Mucosa of descending colon (tissue), 3 donors: ENCODE measurements at regions not wholly inside any gene's neighbourhood (a gene's known extent, or its start where the extent isn't known, plus 50 kb on each side); places are given as distances from the start of the nearest gene placed in this dataset.

Experiments
- ATAC-seq: fragments of 200-7000 bp; cut with Tn5 transposase; one replicate; pipeline ENCODE4 v1.9.1; 2020; ENCODE audit warnings: mild to moderate bottlenecking, moderate library complexity
- DNase-seq, 3 donors: peaks; one replicate each; pipeline ENCODE4 v3.0.0-alpha.2; 2020
- H3K36me3 ChIP-seq: fragments of 200-600 bp; one replicate; pipeline ENCODE4 v1.8.0; 2021; ENCODE audit warnings: low read depth, mild to moderate bottlenecking
- H3K4me1 ChIP-seq: fragments of 200-600 bp; one replicate; pipeline ENCODE4 v1.8.0; 2021; ENCODE audit warnings: low read depth, mild to moderate bottlenecking
- H3K4me3 ChIP-seq: fragments of 200-600 bp; one replicate; pipeline ENCODE4 v1.8.0; 2021; ENCODE audit warnings: mild to moderate bottlenecking
- H3K9me3 ChIP-seq: fragments of 200-600 bp; one replicate; pipeline ENCODE4 v1.8.0; 2021; ENCODE audit warnings: mild to moderate bottlenecking
- CTCF ChIP-seq: fragments of 200-600 bp; IDR thresholded peaks from one replicate; pipeline ENCODE4 v1.8.0; 2022; ENCODE audit warnings: antibody characterized with exemption, mild to moderate bottlenecking
- intact Hi-C, 2 donors: fragments of 100-400 bp; cut with DNase I in 1 of 2; cut with micrococcal nuclease in 1 of 2; formaldehyde crosslinking; loops; one replicate each; pipeline versions ENCODE4 v1.11.0 to v1.11.1; 2022; cut with DNase I, micrococcal nuclease
- donor health status: DM: no; HTN: no; CAD: no; lungs with moderate emphysema.
- donor health status: DM: no; HTN: no; CAD: no.
- donor health status: DM: no; HTN: yes; CAD: no.

GRCh38 chr4:129970801-129971200 is 874.8 kb downstream of the C4orf33 start:
- no peaks in the 10 kb centered on the region for H3K4me1 ChIP-seq
- no peak for TF ChIP-seq CTCF
- H3K4me3 ChIP-seq, result no peak overlapping the region
- H3K9me3 ChIP-seq, result no peaks in the 10 kb centered on the region
- no peak for DNase-seq
- H3K36me3 ChIP-seq, result no peaks in the 10 kb centered on the region
- no peak for ATAC-seq
- intact Hi-C loops, result no loop called here

GRCh38 chr4:129971419-129971818 is 875.5 kb downstream of the C4orf33 start:
- DNase-seq, result no peak
- no peaks in the 10 kb centered on the region for H3K4me1 ChIP-seq
- H3K9me3 ChIP-seq, result no peaks in the 10 kb centered on the region
- no peak for ATAC-seq
- intact Hi-C loops, result no loop called here
- no peaks in the 10 kb centered on the region for H3K36me3 ChIP-seq
- no peak for TF ChIP-seq CTCF
- H3K4me3 ChIP-seq, result no peak overlapping the region

- Histone ChIP-seq H3K4me1 (no peaks in the 10 kb centered on the region), H3K4me3 (no peak overlapping the region), H3K36me3 (no peaks in the 10 kb centered on the region), H3K9me3 (no peaks in the 10 kb centered on the region)
- no peak for TF ChIP-seq CTCF
- DNase-seq (no peak), ATAC-seq (no peak)
- intact Hi-C loops, result no loop called here
These were observed 876.3 kb downstream of the C4orf33 start for GRCh38 chr4:129972257-129972656.

GRCh38 chr4:129974730-129975129 is 878.8 kb downstream of the C4orf33 start:
- no peaks in the 10 kb centered on the region for H3K36me3 ChIP-seq
- intact Hi-C loops, result no loop called here
- H3K4me3 ChIP-seq, result no peak overlapping the region
- no peak for TF ChIP-seq CTCF
- no peaks in the 10 kb centered on the region for H3K9me3 ChIP-seq
- ATAC-seq, result no peak
- no peak for DNase-seq
- no peaks in the 10 kb centered on the region for H3K4me1 ChIP-seq

- no peak for DNase-seq
- TF ChIP-seq CTCF, result no peak
- no peaks in the 10 kb centered on the region for H3K9me3 ChIP-seq
- no peaks in the 10 kb centered on the region for H3K4me1 ChIP-seq
- intact Hi-C loops, result no loop called here
- ATAC-seq, result no peak
- no peak overlapping the region for H3K4me3 ChIP-seq
- no peaks in the 10 kb centered on the region for H3K36me3 ChIP-seq
These were observed 882.4 kb downstream of the C4orf33 start for GRCh38 chr4:129978315-129978714.

GRCh38 chr4:129988957-129989356 is 893.0 kb downstream of the C4orf33 start:
- H3K36me3 ChIP-seq, result no peaks in the 10 kb centered on the region
- ATAC-seq (no peak), DNase-seq (no peak)
- intact Hi-C loops, result no loop called here
- no peaks in the 10 kb centered on the region for H3K4me1 ChIP-seq
- no peaks in the 10 kb centered on the region for H3K9me3 ChIP-seq
- H3K4me3 ChIP-seq, result no peak overlapping the region
- no peak for TF ChIP-seq CTCF
